Peyer's patch (tissue), 4 donors: ENCODE measurements at regions not wholly inside any gene's neighbourhood (a gene's known extent, or its start where the extent isn't known, plus 50 kb on each side); places are given as distances from the start of the nearest gene placed in this dataset.

ENCODE experiments used
- CTCF ChIP-seq, 6 experiments: fragments of 450-650 bp in 4 of 6; fragments of 200-600 bp in 2 of 6; sonication (generic) in 1 of 6; IDR thresholded peaks; one replicate each; pipeline ENCODE4 v1.5.1; 2017 to 2019; ENCODE audit warnings: antibody characterized with exemption in 6 of 6, mild to moderate bottlenecking in 3 of 6, moderate library complexity in 1 of 6
- POLR2A ChIP-seq, 2 donors: fragments of 450-650 bp; IDR thresholded peaks; one replicate each; pipeline ENCODE4 v1.5.1; 2017; ENCODE audit warnings: antibody characterized with exemption in 2 of 2, mild to moderate bottlenecking in 2 of 2, moderate library complexity in 2 of 2

- TF ChIP-seq POLR2A (IDR thresholded peaks at IDR 0.05) (no peak), CTCF (IDR thresholded peaks at IDR 0.05) (no peak)
Observed at GRCh38 chr10:63068246-63068645, 64.9 kb upstream of the NRBF2 start.
